Renal cortical epithelial cell (primary cell): ENCODE measurements at regions not wholly inside any gene's neighbourhood (a gene's known extent, or its start where the extent isn't known, plus 50 kb on each side); places are given as distances from the start of the nearest gene placed in this dataset.

Experiments
- DNase-seq: peaks from one replicate; pipeline ENCODE4 v3.0.0-alpha.2; 2011; ENCODE audit warnings: low read depth

DNA sequence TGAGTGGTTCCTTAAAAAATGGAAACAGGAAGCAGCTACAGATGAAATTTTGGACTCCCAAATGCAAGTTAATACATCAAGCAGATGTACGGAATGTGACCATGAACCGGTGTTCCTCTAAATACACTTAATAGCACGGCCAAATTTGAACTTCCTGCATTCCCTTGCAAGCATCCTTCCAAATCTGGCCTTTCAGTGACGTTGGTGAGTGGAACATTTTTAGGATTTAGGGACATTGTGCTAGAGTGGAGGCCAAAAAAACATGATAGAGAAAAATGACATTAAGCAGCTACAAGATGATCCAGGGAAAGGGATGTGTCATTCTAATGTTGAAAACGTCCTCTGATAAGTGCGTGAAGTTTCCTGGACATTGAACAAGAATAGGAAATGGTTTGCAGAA lies 62.1 kb downstream of the CTAGE1 start:
- DNase-seq, result no peak

DNA sequence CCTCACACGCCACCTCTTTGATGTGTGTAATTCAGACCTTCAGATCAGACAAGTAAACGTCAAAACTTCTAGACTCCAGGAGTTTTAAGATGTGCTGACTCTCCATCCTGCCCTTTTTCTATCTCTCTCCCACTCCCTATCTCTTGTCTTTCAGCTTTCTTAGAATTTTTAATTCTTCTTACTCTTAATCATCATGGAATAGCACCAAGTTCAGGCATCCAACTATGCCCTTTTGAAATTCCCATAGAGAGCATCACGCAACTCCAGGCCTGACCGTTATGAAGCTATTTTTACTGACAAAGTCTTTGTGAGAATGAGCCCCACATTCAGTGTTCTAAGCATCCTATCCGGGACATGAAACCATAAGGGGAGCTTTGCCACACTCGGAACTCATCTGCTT lies 62.6 kb downstream of the CTAGE1 start:
- no peak for DNase-seq

DNA sequence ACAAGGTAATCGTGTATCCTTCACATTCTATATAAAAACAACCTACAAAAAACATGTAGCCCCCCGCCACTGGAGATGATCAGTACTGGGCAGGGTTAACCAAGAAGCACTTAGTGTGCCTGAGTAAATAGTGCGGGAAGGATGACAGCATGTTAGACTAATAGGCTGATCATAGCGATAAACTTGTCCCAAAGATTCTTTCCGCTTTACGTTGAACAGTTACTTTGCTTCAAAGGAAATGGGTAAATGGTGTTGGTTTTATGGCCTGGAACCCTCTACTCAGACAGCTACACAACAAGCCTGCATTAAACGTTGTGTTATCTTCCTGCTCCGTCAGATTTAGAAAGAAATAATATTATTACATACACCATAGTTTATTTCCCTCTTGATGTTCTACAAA lies 67.7 kb downstream of the CTAGE1 start:
- DNase-seq, result no peak

DNA sequence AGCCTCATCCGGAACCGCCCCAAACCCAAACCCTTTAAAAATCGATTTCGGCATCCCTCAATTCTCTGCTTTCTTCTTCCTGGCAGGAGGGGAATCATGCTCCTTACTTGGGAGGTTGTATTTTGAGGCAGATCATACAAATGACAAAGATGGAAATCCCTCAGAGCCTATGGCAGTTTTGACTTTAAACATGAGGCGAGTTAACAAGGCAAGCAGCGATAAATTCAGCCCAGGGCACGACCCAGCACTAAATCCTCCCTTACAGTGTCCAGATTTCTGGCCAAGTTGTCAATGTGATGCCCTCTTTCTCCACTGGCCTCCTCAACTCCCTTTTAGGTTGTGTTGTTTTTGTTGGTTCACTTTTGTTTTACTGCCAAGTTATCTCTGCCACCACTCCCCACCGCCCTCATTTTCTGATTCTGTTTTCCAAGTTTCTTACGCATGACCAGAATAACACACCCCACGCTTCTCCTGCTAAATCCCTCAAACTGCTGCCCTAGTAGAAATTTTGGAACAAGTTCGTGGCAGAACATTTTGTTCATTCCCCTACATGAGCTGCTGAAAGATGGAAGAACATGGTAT lies 68.3 kb downstream of the CTAGE1 start:
- no peak for DNase-seq

DNA sequence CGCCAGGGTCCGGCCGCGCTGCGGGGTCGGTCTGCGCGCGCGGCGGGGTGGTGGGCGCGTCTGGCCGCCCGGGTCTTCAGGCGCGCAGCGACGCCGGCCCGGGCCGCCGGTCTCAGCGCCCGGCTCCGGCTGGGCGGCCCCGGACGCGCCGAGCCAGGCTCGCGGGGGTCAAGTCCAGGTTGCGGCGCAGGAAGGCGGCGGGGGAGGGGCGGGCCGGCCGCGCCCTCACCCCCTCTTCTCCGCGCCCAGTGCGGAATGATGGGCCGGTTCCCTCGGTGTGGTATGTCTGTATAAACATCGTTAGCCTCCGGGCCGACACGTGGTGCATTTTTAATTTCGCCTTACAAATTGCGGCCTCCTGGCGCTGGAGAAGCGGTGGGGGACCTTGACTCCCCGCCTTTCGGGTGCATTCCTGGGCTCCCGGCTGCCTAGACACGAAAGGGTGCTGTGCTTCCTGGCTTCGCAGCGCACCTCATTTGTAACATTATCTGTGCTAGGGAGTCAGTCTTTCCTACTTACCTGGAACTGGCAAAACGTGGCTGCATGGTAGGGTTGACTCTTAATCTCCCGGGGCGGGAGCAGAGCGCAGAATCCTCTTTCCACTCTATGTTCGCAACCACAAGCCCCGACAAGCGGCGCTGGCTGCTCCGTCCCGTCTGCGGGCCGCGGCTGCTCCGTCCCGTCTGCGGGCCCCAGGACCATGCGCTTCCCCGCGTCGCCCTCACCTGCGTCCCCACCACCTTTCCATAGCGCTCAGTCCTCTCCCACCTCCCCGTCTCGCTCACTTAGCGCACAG lies 69.0 kb downstream of the CTAGE1 start:
- DNase-seq, result peak; percentile 24

DNA sequence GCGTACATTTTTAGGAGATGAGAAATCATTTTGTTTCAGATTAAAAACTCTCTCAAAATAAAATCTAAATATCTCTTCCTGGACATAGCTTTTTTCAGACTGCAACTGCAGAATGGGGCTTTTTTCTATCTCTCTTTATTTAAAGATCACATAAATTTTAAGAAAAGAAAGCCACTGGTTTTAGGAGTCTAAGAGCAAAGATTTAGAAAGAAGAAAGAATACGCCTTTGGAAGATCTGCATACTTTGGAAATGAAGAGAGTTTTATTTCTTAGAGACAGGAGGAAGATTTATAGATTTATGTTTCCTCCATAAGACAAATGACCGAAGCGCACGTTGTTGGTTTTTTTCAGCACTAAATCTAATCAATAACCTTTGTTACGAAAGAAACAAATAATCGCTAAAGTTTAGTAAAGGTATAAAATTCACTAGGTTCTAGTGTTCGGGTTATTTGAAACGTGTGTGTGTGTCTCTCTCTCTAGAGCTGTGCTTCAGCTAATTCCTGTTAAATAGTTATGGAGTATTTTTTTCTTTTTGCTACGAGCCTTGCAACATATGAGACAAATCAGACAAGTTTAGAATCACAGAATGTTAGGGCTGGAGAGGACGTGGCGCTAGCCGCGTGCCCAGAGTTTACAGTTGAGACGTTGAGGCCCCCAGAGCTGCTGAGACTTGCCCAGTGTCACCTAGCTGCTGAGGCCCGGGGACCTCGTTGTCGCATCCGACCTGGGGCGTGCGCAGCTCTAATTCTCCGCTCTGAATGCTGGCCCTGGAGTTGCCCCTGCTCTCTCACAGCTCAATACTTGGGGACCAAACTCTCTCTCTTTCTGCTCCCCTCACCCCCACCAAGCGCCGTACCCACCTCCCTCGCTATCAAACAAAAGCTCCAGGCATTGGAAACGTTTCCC lies 69.9 kb downstream of the CTAGE1 start:
- DNase-seq, result no peak

DNA sequence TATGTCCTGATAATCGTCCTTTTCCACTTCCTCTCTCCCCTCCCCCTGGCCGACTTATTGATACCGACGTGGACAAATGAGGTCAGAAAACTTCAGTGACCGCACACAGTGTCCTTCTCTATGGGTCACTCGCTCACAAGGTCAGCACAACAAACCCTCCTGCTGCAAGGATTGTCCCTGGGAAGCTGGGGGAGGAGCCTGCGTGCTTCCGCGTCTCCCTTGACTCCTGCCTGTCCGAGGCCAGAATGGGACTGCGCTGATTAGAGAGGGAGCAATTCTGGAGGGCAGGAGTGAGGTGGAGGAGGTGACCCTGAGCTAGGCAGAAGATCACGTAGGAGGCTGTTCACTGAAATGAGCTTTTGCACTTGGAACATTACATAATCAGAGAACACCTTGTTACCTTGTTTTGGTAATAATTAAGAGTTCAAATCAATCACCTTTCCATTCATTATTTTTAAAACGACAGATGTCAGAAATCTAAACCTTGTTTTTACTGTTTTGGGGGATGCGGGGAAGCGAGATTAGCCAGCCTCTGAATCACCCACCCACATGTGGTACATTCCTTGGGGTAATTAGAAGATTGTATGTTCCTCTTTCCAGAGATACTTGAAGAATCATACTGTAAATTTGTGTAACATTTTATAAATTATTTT lies 70.6 kb downstream of the CTAGE1 start:
- no peak for DNase-seq

DNA sequence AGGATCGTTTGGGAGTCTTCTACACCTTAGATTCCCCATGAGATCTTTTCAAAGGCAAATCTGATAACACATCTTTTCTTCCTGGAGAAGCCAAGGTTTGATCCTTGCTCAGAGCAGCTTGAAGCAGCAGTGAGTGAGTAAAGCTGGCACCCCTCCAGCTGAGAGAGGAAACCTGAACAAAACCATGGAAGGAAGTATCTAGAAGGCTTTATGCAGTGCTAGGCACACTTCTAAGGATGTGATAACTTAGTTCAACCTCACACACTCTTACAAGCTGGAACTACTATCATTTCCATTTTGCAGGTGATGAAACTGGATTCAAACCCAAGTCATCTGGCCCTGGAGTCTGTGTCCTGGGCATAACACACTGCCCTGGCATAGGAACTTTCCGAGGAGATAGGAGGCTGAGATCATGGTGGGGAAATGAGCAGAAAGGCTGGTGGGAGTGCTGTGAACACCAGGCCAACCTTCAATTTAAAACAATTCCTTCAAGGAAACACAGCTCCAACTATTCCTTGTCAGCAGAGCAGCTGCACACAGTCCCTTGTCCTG lies 71.2 kb downstream of the CTAGE1 start:
- DNase-seq, result peak; percentile 61

DNA sequence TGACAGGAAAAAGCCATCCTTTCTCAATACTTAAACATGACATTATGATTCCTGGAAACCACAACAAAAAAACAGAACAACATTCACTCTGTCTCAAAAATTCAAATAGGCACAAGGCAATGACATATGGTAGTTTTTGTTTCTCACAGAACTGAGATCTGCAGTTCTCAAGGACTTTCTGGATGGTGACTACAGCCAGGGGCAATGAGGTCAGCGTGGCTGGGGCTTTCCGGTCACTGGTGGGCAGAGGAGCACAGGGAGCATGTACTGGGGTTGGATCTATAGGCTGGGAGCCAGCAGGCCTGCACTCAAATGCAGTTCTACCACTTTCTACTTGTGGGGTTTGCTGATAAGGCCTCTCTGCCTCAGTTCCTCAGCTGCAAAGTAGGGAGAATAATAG lies 72.0 kb downstream of the CTAGE1 start:
- no peak for DNase-seq

DNA sequence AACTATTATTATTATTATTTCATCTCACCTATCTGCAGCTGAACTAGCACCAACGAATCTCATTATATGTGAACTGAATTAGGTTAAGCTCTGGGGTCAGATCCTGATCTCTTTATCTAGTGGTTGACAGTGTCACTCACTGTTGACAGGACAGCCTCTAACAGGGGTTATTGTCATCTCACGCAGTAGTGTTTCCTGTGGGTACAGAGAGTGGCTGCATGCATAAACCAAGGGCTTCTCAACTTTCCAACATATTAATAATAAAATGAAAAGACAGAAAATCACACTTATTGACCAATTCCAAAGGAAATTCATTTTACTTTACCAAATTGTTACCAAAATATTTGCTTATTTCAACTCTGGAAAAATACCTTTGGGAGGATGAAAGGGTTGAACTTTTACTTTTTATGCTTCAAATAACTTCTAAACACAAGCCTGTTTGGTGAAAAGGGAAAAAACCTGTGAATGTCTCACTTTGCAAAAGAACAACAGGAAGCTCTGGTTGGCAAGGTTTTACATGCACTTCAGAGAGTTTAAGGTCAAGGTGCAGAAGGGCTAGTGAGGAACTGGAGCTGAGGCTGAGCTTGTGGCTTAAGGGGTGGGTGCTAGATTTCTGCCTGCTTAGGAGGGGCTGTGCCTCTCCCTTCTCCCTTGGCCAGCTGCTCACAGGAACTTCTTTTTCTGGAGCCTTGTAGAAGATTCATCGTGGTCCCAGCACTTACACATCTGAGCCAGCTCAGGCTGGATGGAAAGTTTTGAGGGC lies 72.6 kb downstream of the CTAGE1 start:
- peak; percentile 28 for DNase-seq

DNA sequence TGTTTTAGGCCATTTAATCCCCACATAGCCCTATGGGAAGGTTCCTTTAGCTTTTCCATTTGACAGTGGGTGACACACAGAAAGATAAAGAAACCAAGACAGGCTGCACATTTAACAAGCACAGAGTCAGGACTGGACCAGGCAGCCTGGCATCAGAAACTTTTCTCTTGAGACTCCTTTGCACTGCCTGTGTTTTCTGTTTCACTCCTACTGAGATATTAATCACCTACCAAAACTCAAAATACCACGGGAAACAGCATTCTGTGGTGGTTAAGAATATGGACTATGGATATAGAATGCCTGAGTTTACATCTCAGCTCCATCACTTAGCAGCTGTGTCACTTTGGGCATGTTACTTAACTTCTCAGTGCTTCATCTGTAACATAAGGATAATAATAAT lies 73.3 kb downstream of the CTAGE1 start:
- DNase-seq, result no peak

DNA sequence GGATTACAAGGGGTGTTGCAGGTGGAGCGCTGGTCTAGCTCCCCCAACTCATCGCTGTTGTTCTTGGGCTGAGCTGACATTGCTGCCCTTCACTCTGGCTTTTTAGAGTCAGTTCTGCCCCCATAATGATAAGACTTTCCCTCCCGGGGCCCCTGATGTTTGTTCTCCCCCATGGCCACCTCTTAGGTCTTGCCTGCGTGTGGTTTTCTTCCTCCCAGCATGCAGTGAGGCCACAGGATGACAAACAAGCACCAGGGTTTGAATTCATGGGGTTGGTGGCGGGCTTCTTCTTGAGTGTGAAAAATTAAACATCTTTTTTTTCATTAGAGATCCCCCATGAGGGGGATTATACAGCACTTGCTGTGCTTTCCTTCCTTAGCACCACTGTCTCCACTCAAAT lies 74.1 kb downstream of the CTAGE1 start:
- DNase-seq, result no peak

DNA sequence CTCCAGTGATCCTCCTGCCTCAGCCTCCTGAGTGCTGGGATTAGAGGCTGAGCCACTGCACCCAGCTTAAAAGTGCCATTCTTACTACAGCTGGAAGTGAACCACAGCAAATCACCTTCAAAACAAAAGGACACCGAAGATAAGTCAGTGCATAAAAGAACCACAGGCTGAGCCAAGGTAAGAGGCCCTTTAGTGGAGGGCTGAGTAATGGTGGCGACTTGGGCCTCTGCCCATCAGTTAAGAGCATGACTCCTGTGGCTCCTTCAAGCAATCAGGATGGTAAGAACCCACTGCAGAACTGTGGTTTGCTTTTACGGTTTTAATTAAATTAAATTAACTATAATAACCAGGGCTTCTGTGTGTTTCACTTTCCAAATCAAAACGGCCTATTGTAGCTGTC lies 75.1 kb downstream of the CTAGE1 start:
- peak; percentile 36 for DNase-seq

DNA sequence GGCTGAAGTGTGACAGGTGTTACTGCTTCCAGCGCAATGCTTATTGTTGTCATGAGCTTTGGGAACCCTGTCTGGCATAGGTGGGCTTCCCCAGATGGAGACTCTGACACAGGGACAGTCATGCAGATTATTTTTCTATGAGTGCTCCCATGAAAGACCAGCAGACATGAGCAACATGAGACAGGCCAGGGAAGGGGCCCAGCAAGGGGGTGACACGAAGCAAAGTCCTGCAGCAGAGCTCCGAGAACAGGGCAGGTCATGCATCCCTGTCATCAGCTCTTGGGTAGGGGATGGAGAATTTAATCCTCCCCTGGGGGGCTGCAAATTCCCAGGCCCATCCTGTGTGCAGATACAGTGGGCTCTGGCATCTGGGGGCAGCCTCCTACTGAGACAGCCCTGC lies 77.4 kb downstream of the CTAGE1 start:
- no peak for DNase-seq

DNA sequence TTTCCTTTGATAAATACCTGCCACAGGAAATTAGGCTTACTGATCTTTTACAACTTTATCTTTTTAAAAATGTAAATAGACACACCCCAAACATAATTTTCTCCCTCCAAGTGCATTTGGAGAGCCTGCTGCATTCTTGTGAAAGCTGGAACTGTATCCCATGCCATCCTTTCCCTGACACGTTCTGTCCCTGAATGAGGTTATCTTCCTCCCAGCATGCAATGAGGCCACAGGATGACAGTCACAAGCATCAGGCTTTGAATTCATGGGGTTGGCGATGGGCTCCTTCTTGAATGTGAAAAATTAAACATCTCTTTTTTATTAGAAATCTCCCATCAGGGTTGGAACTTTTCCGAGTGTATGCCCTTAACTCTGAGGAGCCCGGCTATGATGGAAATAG lies 77.8 kb downstream of the CTAGE1 start:
- no peak for DNase-seq

DNA sequence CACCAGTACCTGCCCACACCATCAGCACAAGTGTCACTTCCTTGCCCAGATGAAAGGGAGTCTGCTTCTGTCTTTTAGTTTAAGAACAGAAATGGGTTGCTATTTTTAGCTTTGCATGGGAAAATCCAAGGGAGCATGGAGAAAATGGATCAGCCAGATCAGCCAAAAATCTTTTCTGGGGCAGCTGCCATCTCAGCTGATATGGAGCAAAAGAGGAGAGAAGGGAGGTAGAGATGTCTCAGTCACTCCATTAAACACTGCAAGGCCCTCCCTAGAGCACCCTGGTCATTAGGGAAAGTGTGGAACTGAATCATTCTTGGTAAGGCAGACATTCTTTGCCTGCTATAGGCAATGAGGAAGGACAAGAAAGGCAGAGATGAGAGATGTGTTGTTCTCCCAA lies 79.9 kb downstream of the CTAGE1 start:
- no peak for DNase-seq

DNA sequence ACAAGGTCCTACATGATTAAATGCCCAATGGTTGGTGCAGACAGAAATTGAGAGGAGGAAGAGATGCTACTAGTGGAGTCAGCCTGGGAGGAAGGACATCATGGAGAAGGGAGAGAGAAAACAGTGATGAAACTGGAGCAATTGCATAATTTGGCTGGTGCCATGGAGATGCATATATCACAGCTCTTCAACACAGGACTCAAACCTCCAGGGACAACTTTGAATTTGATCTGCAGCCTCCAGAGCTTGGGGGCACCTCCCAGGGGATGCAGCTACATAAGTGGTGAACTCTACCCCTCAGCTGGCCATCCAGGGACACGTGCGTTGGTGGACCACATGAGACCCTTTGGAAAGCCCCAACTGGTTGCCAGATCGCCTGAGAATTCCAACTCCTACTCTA lies 80.4 kb downstream of the CTAGE1 start:
- DNase-seq, result no peak

DNA sequence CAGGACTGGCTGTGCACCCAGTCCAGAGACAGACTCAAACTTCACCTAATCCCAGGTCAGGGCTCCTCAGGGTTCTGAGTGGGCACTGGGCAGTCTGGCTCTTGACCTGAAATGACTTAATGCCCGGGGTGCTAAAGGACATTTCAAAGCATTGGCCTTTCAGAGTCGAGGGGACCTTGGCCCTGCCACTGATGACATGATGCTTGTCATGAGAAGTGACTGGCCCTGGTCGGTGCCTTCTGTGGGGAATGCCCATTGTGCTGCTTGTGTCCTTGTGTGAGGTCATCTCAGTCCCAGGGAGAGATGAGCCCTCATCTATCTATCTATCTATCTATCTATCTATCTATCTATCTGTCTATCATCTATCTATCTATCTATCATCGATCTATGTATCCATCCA lies 81.3 kb downstream of the CTAGE1 start:
- no peak for DNase-seq

DNA sequence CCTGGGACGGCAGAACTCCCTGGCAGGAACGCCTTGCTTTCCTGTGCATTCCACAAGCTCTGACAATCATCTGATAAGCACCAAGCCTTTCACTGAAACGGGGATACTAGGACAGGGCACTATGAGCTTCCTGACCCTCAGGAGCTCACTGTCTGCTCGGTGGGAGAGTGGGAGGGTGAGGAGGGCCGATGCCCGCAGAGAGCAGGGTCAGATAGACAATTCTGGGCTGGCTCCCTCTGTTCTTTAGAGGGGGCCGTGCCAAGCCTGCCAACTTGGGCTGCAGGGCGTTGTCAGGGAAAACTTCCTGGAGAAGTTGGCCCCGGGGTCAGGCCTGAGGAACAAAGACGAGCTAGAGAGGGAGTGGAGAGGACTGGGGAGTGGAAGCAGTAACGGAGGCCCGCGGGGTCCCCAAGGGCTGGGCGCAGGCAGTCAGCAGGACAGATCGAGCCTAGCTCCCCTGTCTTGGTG lies 82.0 kb downstream of the CTAGE1 start:
- DNase-seq, result no peak

DNA sequence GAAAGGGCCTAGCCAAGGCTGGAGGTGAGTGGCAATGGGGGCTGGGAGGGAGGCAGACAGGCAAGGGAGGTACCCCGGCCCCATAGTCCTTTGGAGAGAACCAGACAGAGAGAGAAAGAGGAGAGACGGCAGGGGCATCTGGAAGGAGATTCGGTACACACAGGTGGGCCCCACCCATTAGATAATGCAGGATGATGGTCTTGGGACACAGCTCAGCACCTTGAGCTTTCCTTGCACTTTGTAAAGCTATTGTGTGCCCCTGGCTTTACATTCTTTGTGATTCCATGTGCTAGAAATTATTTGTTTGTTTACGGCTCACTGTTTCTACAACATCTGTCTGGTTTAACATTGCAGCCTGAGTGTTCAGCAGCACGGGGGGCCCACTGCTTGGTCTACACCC lies 83.1 kb downstream of the CTAGE1 start:
- DNase-seq, result no peak

DNA sequence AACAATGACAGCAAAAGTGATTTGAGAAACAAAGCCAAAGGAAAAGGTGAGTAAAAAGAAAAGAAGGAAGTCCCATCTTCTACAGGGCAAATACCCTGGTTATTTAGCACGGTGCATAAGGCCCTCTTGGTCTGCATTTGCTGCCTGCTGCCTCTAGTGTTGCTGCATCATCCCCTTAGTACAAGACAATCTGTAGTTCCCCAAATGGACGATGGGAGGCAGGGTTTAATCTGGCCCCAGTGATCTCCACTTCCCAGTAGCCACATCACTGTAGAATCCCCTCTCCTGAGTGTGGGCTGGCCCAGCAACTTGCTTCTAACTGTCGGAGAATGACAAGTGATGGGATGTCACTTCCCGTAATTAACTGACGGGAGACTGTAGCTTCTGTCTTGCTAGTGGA lies 85.1 kb downstream of the CTAGE1 start:
- DNase-seq, result no peak
